Neural cell (in vitro differentiated cells): ENCODE measurements at regions not wholly inside any gene's neighbourhood (a gene's known extent, or its start where the extent isn't known, plus 50 kb on each side); places are given as distances from the start of the nearest gene placed in this dataset.

Experiments used
- EZH2 ChIP-seq: fragments of 200-600, 300-800 bp; shearing (Covaris generic), sonication (generic); IDR thresholded peaks from 2 replicates; pipeline ENCODE4 v1.6.1; 2014; ENCODE audit warnings: antibody characterized with exemption, low read length, borderline replicate concordance, mild to moderate bottlenecking; ENCODE audit not compliant: insufficient read depth, poor library complexity, severe bottlenecking
- MXI1 ChIP-seq: fragments of 450-650 bp; conservative IDR thresholded peaks from 2 replicates; pipeline ENCODE4 v1.6.1; 2014; ENCODE audit warnings: antibody characterized with exemption, mild to moderate bottlenecking; ENCODE audit not compliant: poor library complexity, severe bottlenecking
- POLR2AphosphoS5 ChIP-seq: IDR thresholded peaks from 2 replicates; pipeline ENCODE4 v1.6.1; 2012
- REST ChIP-seq: IDR thresholded peaks from 2 replicates; pipeline ENCODE4 v1.6.1; 2012; ENCODE audit warnings: borderline replicate concordance
- SMC3 ChIP-seq: fragments of 450-650 bp; conservative IDR thresholded peaks from 2 replicates; pipeline ENCODE4 v1.6.1; 2014; ENCODE audit warnings: antibody characterized with exemption, mild to moderate bottlenecking, moderate library complexity; ENCODE audit not compliant: poor library complexity
- TF ChIP-seq, protein P1 (sequence below): fragments of 450-650 bp; IDR thresholded peaks from 2 replicates; pipeline ENCODE4 v1.5.1; 2014; ENCODE audit warnings: antibody characterized with exemption, mild to moderate bottlenecking, moderate library complexity; ENCODE audit not compliant: poor library complexity, severe bottlenecking

GRCh38 chr10:130265542-130265941 lies 129.4 kb downstream of the GLRX3 start:
- TF ChIP-seq SMC3 = no peak
- TF ChIP-seq, protein P1, sequence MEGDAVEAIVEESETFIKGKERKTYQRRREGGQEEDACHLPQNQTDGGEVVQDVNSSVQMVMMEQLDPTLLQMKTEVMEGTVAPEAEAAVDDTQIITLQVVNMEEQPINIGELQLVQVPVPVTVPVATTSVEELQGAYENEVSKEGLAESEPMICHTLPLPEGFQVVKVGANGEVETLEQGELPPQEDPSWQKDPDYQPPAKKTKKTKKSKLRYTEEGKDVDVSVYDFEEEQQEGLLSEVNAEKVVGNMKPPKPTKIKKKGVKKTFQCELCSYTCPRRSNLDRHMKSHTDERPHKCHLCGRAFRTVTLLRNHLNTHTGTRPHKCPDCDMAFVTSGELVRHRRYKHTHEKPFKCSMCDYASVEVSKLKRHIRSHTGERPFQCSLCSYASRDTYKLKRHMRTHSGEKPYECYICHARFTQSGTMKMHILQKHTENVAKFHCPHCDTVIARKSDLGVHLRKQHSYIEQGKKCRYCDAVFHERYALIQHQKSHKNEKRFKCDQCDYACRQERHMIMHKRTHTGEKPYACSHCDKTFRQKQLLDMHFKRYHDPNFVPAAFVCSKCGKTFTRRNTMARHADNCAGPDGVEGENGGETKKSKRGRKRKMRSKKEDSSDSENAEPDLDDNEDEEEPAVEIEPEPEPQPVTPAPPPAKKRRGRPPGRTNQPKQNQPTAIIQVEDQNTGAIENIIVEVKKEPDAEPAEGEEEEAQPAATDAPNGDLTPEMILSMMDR = no peak
- TF ChIP-seq EZH2 = no peak
- no peak for TF ChIP-seq POLR2AphosphoS5
- no peak for TF ChIP-seq MXI1
- no peak for TF ChIP-seq REST
